Esophagus muscularis mucosa (tissue), 4 donors: ENCODE measurements at regions not wholly inside any gene's neighbourhood (a gene's known extent, or its start where the extent isn't known, plus 50 kb on each side); places are given as distances from the start of the nearest gene placed in this dataset.

Experiments
- DNase-seq: peaks from one replicate; pipeline ENCODE4 v3.0.0-alpha.2; 2017; ENCODE audit errors: extremely low spot score
- H3K27ac ChIP-seq, 4 donors: fragments of 200-600 bp; sonication (generic); replicated peaks in 1 of 4; 1 replicate in 3 of 4; 2 replicates in 1 of 4; pipeline ENCODE4 v1.5.1; 2016 to 2019; ENCODE audit warnings: mild to moderate bottlenecking in 1 of 4
- H3K27me3 ChIP-seq, 4 donors: fragments of 200-600 bp; sonication (generic); one replicate each; pipeline versions ENCODE4 v1.5.1 to v1.6.0; 2016 to 2019
- H3K36me3 ChIP-seq, 4 donors: fragments of 200-600 bp; sonication (generic); one replicate each; pipeline ENCODE4 v1.5.1; 2016 to 2019
- H3K4me1 ChIP-seq, 4 donors: fragments of 200-600 bp; sonication (generic); one replicate each; pipeline ENCODE4 v1.5.1; 2016 to 2019
- H3K4me3 ChIP-seq, 4 donors: fragments of 200-600 bp; sonication (generic); 1 replicate in 2 of 4; 2 replicates in 2 of 4; pipeline ENCODE4 v1.5.1; 2016 to 2019; ENCODE audit warnings: mild to moderate bottlenecking in 4 of 4, moderate library complexity in 1 of 4
- H3K9me3 ChIP-seq, 4 donors: fragments of 200-600 bp; sonication (generic); 1 replicate in 3 of 4; 2 replicates in 1 of 4; pipeline ENCODE4 v1.5.1; 2016 to 2019
- EP300 ChIP-seq: sonication (generic); formaldehyde crosslinking; IDR thresholded peaks from one replicate; pipeline ENCODE4 v1.6.1; 2017; ENCODE audit warnings: antibody characterized with exemption
- POLR2A ChIP-seq: fragments of 450-650 bp; IDR thresholded peaks from one replicate; pipeline ENCODE4 v1.6.1; 2017; ENCODE audit warnings: antibody characterized with exemption, moderate library complexity, mild to moderate bottlenecking, low read depth
- POLR2AphosphoS5 ChIP-seq, 2 donors: sonication (generic); formaldehyde crosslinking; IDR thresholded peaks; one replicate each; pipeline ENCODE4 v1.6.1; 2017; ENCODE audit warnings: antibody characterized with exemption in 2 of 2
- WGBS: methylation state at CpG from one replicate; pipeline ENCODE4 v1.1.5; 2018; 5-methylcytosine and 5-hydroxymethylcytosine counted together
- intact Hi-C: fragments of 100-400 bp; cut with DNase I; formaldehyde crosslinking; loops from one replicate; pipeline ENCODE4 v1.15.1; 2023
- TF ChIP-seq, protein P1 (sequence below), 3 experiments: fragments of 200-600 bp in 2 of 3; fragments of 450-650 bp in 1 of 3; sonication (generic) in 2 of 3; IDR thresholded peaks; one replicate each; pipeline ENCODE4 v1.5.1; 2017 to 2019; ENCODE audit warnings: antibody characterized with exemption in 3 of 3, mild to moderate bottlenecking in 2 of 3, moderate library complexity in 1 of 3

DNA sequence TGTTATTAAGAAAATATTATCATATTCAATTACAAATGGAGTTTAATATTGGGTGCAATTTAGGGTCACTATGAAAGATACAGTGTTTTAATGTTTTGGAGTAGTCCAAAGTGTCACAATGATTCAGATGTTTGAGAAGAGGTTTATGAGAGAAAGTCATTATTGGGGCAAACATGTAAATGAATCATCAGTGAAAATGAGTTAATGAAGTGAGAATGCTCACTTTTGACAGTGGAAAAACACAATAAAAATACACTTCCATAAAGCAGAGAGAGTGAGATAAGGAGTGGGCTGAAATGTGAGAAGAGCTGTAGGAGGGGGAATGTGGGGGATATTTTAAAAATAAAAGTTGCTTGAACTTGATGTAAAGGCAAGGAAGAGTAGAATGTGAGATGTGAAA, 957.1 kb downstream of the PCDH18 start:
- intact Hi-C loops, result no loop called here
- TF ChIP-seq POLR2A, result no peak
- TF ChIP-seq, protein P1, sequence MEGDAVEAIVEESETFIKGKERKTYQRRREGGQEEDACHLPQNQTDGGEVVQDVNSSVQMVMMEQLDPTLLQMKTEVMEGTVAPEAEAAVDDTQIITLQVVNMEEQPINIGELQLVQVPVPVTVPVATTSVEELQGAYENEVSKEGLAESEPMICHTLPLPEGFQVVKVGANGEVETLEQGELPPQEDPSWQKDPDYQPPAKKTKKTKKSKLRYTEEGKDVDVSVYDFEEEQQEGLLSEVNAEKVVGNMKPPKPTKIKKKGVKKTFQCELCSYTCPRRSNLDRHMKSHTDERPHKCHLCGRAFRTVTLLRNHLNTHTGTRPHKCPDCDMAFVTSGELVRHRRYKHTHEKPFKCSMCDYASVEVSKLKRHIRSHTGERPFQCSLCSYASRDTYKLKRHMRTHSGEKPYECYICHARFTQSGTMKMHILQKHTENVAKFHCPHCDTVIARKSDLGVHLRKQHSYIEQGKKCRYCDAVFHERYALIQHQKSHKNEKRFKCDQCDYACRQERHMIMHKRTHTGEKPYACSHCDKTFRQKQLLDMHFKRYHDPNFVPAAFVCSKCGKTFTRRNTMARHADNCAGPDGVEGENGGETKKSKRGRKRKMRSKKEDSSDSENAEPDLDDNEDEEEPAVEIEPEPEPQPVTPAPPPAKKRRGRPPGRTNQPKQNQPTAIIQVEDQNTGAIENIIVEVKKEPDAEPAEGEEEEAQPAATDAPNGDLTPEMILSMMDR (IDR thresholded peaks at IDR 0.05), result no peak
- no peak for TF ChIP-seq POLR2AphosphoS5 (IDR thresholded peaks at IDR 0.05)
- no peak for TF ChIP-seq EP300
- DNase-seq, result no peak
- Histone ChIP-seq H3K27me3 (no peaks in the 10 kb centered on the region), H3K27ac (no peak overlapping the region), H3K4me1 (no peaks in the 10 kb centered on the region), H3K4me3 (no peak overlapping the region), H3K36me3 (no peaks in the 10 kb centered on the region), H3K9me3 (no peaks in the 10 kb centered on the region)

DNA sequence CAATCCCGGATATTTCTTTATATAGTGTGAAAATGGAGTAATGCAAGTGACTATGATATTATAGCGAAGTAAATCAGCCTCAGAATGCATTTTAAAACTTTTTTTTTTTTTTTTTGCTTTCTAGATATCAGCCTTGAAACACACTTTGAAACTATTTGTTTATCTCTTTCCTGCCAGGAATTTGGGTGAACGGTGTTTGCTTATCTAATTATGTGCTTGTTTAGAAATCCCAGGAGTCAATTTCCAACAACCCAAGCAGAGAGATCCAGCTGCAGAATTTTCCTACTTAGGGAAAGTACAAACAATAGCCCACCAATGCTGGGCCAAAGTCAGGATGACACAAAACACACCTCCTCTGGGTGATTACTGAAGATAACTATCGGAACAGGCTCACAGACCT, 958.8 kb downstream of the PCDH18 start:
- Histone ChIP-seq H3K27me3 (no peaks in the 10 kb centered on the region), H3K36me3 (no peaks in the 10 kb centered on the region), H3K4me3 (no peak overlapping the region), H3K4me1 (no peaks in the 10 kb centered on the region), H3K9me3 (no peaks in the 10 kb centered on the region), H3K27ac (no peak overlapping the region)
- DNase-seq, result no peak
- intact Hi-C loops, result no loop called here
- TF ChIP-seq POLR2A (no peak), EP300 (no peak), POLR2AphosphoS5 (IDR thresholded peaks at IDR 0.05) (no peak)
- TF ChIP-seq, protein P1 (IDR thresholded peaks at IDR 0.05), result no peak
- 78% methylated on average over 4 of the region's 4 CpGs for WGBS

DNA sequence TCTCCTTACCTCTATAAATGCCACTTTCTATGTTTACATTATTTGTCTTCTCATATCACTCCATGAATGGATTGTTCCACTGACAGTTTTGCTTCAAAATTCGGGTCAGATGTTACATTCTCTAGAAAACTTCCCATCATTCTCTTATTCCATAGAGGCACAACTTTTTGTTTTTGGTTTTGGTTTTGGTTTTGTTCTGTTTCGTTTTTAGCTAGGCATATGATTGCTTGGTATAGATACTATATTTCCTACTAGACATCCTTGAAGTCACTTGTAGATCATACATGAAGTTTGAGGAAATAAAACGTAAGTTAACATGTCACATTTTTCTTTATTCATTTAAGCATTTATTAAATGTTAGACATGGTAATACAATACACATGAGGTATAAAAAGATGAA, 961.0 kb downstream of the PCDH18 start:
- 63% methylated on average over 3 of the region's 3 CpGs for WGBS
- Histone ChIP-seq H3K9me3 (no peaks in the 10 kb centered on the region), H3K4me3 (no peak overlapping the region), H3K27me3 (no peaks in the 10 kb centered on the region), H3K36me3 (no peaks in the 10 kb centered on the region), H3K4me1 (no peaks in the 10 kb centered on the region), H3K27ac (no peak overlapping the region)
- intact Hi-C loops, result no loop called here
- no peak for TF ChIP-seq EP300
- TF ChIP-seq, protein P1 (IDR thresholded peaks at IDR 0.05), result no peak
- no peak for TF ChIP-seq POLR2A
- no peak for TF ChIP-seq POLR2AphosphoS5 (IDR thresholded peaks at IDR 0.05)
- no peak for DNase-seq

DNA sequence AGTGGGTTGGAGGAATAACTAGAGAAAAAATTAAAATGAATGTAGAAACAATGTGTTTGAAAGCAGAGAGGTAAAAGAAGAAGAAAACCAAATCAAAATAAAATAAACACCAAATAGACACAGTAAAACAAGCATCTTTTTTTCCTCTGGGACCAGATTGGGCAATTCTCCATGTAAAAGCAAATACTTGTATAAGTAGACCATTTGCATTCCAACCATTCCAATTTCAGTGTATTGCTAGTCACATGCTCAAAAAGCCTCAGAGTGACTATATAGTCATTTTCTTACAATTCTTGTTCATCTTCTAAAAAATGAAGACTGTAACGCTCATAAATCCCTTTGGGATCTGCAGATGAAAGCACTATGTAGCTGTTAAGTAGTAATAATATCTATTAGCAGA, 969.5 kb downstream of the PCDH18 start:
- no peak overlapping the region for H3K27ac ChIP-seq
- H3K36me3 ChIP-seq, result no peaks in the 10 kb centered on the region
- TF ChIP-seq POLR2A, result no peak
- no peak for TF ChIP-seq POLR2AphosphoS5 (IDR thresholded peaks at IDR 0.05)
- no peak for TF ChIP-seq EP300
- TF ChIP-seq, protein P1 (IDR thresholded peaks at IDR 0.05), result no peak
- H3K27me3 ChIP-seq, result no peaks in the 10 kb centered on the region
- no peak overlapping the region for H3K4me3 ChIP-seq
- 83% methylated on average over 1 of the region's 1 CpG for WGBS
- no peak for DNase-seq
- H3K4me1 ChIP-seq, result no peaks in the 10 kb centered on the region
- intact Hi-C loops, result no loop called here
- H3K9me3 ChIP-seq, result no peaks in the 10 kb centered on the region

DNA sequence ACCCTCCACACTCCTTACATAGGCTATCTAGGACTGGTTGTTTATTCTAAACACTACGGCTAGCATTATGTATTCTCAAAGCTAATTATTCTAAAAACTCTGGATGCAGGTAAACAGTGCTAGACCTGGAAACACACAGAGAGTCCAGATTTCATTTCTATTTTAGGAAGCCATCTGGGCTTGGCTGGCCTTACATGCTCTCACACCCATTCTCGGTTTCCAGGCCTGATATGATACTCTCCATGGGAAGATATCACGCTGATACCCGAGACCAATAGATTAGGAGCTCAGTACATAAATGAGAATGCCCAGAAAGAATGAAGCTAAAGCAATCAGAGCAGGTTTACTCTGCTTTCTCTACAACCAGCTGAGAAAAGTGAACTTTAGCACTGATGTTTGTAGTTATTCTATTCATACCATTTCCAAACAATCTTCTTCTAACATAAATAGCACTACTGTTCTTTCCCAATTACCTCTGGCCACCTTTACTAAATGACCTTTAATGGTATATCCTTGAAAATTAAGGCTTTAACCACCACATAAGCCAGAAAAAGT, 973.3 kb downstream of the PCDH18 start:
- no peak for DNase-seq
- TF ChIP-seq POLR2A (no peak), POLR2AphosphoS5 (IDR thresholded peaks at IDR 0.05) (no peak), EP300 (no peak)
- TF ChIP-seq, protein P1 (IDR thresholded peaks at IDR 0.05), result no peak
- intact Hi-C loops, result no loop called here
- no peak overlapping the region for H3K27ac ChIP-seq
- no peaks in the 10 kb centered on the region for H3K9me3 ChIP-seq
- peaks cover 0 to 2% (median 0%) of the 10 kb centered on the region in 4 donors for H3K4me1 ChIP-seq
- no peaks in the 10 kb centered on the region for H3K27me3 ChIP-seq
- H3K36me3 ChIP-seq, result no peaks in the 10 kb centered on the region
- WGBS, result 83% methylated on average over 4 of the region's 4 CpGs
- no peak overlapping the region for H3K4me3 ChIP-seq
